H1 (cell line): ENCODE measurements at regions not wholly inside any gene's neighbourhood (a gene's known extent, or its start where the extent isn't known, plus 50 kb on each side); places are given as distances from the start of the nearest gene placed in this dataset.

ENCODE experiments used
- CTCF ChIA-PET: fragments of 300-600 bp; sonication (Branson Sonifier 250); formaldehyde crosslinking; loops from one replicate; lab custom pipeline; 2021; ENCODE audit not compliant: partially characterized antibody; lab: Charles Lee
- POLR2A ChIA-PET: fragments of 300-600 bp; sonication (Branson Sonifier 250); formaldehyde crosslinking; loops from one replicate; lab custom pipeline; 2021; ENCODE audit warnings: inconsistent platforms; ENCODE audit not compliant: partially characterized antibody; lab: Charles Lee
- DNase-seq, 2 experiments: peaks; one replicate each; pipeline versions ENCODE4 v3.0.0 to v3.0.0-alpha.2; 2010 to 2022; ENCODE audit warnings: low spot score in 2 of 2, low read depth in 1 of 2, mixed read lengths in 1 of 2
- FAIRE-seq: peaks from 2 replicates; lab custom pipeline; 2011; peaks lifted over from hg19 to GRCh38; lab: Jason Lieb, UNC
- H2AFZ ChIP-seq: 2 replicates; pipeline ENCODE4 v1.8.1; 2012; ENCODE audit warnings: low read length, inconsistent platforms
- H2AK5ac ChIP-seq: 2 replicates; pipeline ENCODE4 v1.6.1; 2013; ENCODE audit warnings: low read depth, low read length
- H2BK120ac ChIP-seq: replicated peaks from 2 replicates; pipeline ENCODE3; 2013; ENCODE audit warnings: low read depth, low read length, inconsistent platforms
- H2BK12ac ChIP-seq: 2 replicates; pipeline ENCODE4 v1.6.1; 2013; ENCODE audit warnings: low read depth, low read length
- H2BK15ac ChIP-seq: 2 replicates; pipeline ENCODE4 v1.6.1; 2013; ENCODE audit warnings: low read length
- H2BK20ac ChIP-seq: 2 replicates; pipeline ENCODE4 v1.6.1; 2013; ENCODE audit warnings: low read length
- H2BK5ac ChIP-seq: 2 replicates; pipeline ENCODE4 v1.6.1; 2013; ENCODE audit warnings: low read depth, low read length
- H3K14ac ChIP-seq: 2 replicates; pipeline ENCODE4 v1.6.1; 2013; ENCODE audit warnings: inconsistent platforms; ENCODE audit not compliant: insufficient read length
- H3K18ac ChIP-seq: 2 replicates; pipeline ENCODE4 v1.6.1; 2013; ENCODE audit warnings: low read length; ENCODE audit errors: extremely low read depth
- H3K23ac ChIP-seq: 2 replicates; pipeline ENCODE4 v1.6.1; 2013; ENCODE audit warnings: inconsistent platforms; ENCODE audit not compliant: insufficient read length
- H3K23me2 ChIP-seq: 2 replicates; pipeline ENCODE4 v1.6.1; 2013; ENCODE audit warnings: low read depth, low read length
- H3K27ac ChIP-seq: 2 replicates; pipeline ENCODE4 v1.6.1; 2011; ENCODE audit warnings: low read depth, low read length, inconsistent platforms
- H3K27me3 ChIP-seq, 4 experiments: replicated peaks in 1 of 4; 1 replicate in 1 of 4; 2 replicates in 3 of 4; pipeline versions ENCODE4 v1.6.1 to v1.8.1; 2011 to 2013; ENCODE audit warnings: low read length in 3 of 4, mild to moderate bottlenecking in 3 of 4, inconsistent platforms in 2 of 4, mixed read lengths in 2 of 4, moderate library complexity in 1 of 4; ENCODE audit not compliant: control insufficient read depth in 3 of 4, insufficient read depth in 3 of 4; ENCODE audit errors: extremely low read depth in 1 of 4
- H3K36me3 ChIP-seq, 4 experiments: 2 replicates each; pipeline versions ENCODE4 v1.6.1 to v1.8.1; 2011 to 2013; ENCODE audit warnings: mild to moderate bottlenecking in 4 of 4, low read length in 3 of 4, moderate library complexity in 2 of 4, control low read depth in 1 of 4, inconsistent platforms in 1 of 4; ENCODE audit not compliant: insufficient read depth in 4 of 4, control insufficient read depth in 2 of 4
- H3K4ac ChIP-seq: replicated peaks from 2 replicates; pipeline ENCODE3; 2013; ENCODE audit warnings: low read length, low read depth, mixed read lengths, inconsistent platforms; ENCODE audit not compliant: insufficient read length
- H3K4me1 ChIP-seq, 4 experiments: replicated peaks in 1 of 4; 1 replicate in 1 of 4; 2 replicates in 3 of 4; pipeline versions ENCODE4 v1.6.1 to v1.8.1; 2011 to 2013; ENCODE audit warnings: low read length in 3 of 4, inconsistent platforms in 2 of 4, mixed read lengths in 1 of 4; ENCODE audit not compliant: insufficient read depth in 4 of 4, control insufficient read depth in 3 of 4
- H3K4me2 ChIP-seq, 2 experiments: 2 replicates each; pipeline versions ENCODE4 v1.6.1 to v1.8.1; 2011 to 2013; ENCODE audit warnings: low read depth in 2 of 2, low read length in 2 of 2, control low read depth in 1 of 2, inconsistent platforms in 1 of 2, mild to moderate bottlenecking in 1 of 2; ENCODE audit not compliant: insufficient read depth in 1 of 2
- H3K4me3 ChIP-seq, 4 experiments: fragments of 200-600, 300-600 bp in 1 of 4; sonication (generic), shearing (Covaris generic), sonication (Bioruptor Twin) in 1 of 4; 2 replicates each; pipeline versions ENCODE4 v1.5.1 to v1.8.1; 2011 to 2016; ENCODE audit warnings: low read length in 4 of 4, low read depth in 3 of 4, control low read depth in 2 of 4, inconsistent platforms in 2 of 4, mild to moderate bottlenecking in 2 of 4, mixed read lengths in 1 of 4, moderate library complexity in 1 of 4; ENCODE audit not compliant: insufficient read depth in 2 of 4; ENCODE audit errors: extremely low read depth in 1 of 4
- H3K56ac ChIP-seq: replicated peaks from 2 replicates; pipeline ENCODE3; 2013; ENCODE audit warnings: low read depth, mild to moderate bottlenecking, mixed read lengths, low read length, inconsistent platforms; ENCODE audit not compliant: insufficient read length
- H3K79me1 ChIP-seq: 2 replicates; pipeline ENCODE4 v1.6.1; 2013; ENCODE audit warnings: low read depth, low read length, control low read depth
- H3K79me2 ChIP-seq, 2 experiments: 2 replicates each; pipeline versions ENCODE4 v1.6.1 to v1.8.1; 2012 to 2013; ENCODE audit warnings: low read length in 2 of 2, mild to moderate bottlenecking in 2 of 2, inconsistent platforms in 1 of 2; ENCODE audit not compliant: insufficient read depth in 2 of 2, control insufficient read depth in 1 of 2
- H3K9ac ChIP-seq, 4 experiments: replicated peaks in 1 of 4; 1 replicate in 1 of 4; 2 replicates in 3 of 4; pipeline versions ENCODE4 v1.6.1 to v1.8.1; 2011 to 2013; ENCODE audit warnings: low read depth in 3 of 4, low read length in 3 of 4, control low read depth in 2 of 4, mild to moderate bottlenecking in 2 of 4, moderate library complexity in 2 of 4, inconsistent platforms in 1 of 4; ENCODE audit errors: extremely low read depth in 1 of 4
- H3K9me3 ChIP-seq, 2 experiments: 2 replicates each; pipeline versions ENCODE4 v1.6.1 to v1.8.1; 2012 to 2013; ENCODE audit warnings: mild to moderate bottlenecking in 2 of 2, moderate library complexity in 2 of 2, control low read depth in 1 of 2, inconsistent platforms in 1 of 2, low read depth in 1 of 2, low read length in 1 of 2, mixed read lengths in 1 of 2; ENCODE audit not compliant: insufficient read depth in 2 of 2
- H4K20me1 ChIP-seq, 2 experiments: replicated peaks in 1 of 2; 2 replicates each; pipeline versions ENCODE3 to v1.8.1; 2011 to 2013; ENCODE audit warnings: inconsistent platforms in 2 of 2, low read length in 2 of 2, mild to moderate bottlenecking in 1 of 2; ENCODE audit not compliant: insufficient read depth in 2 of 2, control insufficient read depth in 1 of 2
- H4K5ac ChIP-seq: 2 replicates; pipeline ENCODE4 v1.6.1; 2013; ENCODE audit warnings: low read length, low read depth, mixed read lengths, inconsistent platforms; ENCODE audit not compliant: insufficient read length
- H4K8ac ChIP-seq: 2 replicates; pipeline ENCODE4 v1.8.0; 2013; ENCODE audit warnings: mild to moderate bottlenecking, moderate library complexity, low read length, inconsistent platforms; ENCODE audit not compliant: insufficient read depth; ENCODE audit errors: extremely low read depth
- H4K91ac ChIP-seq: replicated peaks from 2 replicates; pipeline ENCODE3; 2013; ENCODE audit warnings: low read length, mixed read lengths, inconsistent platforms; ENCODE audit not compliant: insufficient read length
- ATF3 ChIP-seq: IDR thresholded peaks from 2 replicates; pipeline ENCODE4 v1.6.1; 2011; ENCODE audit warnings: low read depth, mild to moderate bottlenecking, low read length; ENCODE audit not compliant: insufficient read depth
- EGR1 ChIP-seq: IDR thresholded peaks from 2 replicates; pipeline ENCODE4 v1.6.1; 2011; ENCODE audit warnings: low read depth, low read length, borderline replicate concordance
- EZH2 ChIP-seq: fragments of 200-600 bp; sonication (generic); IDR thresholded peaks from 2 replicates; pipeline ENCODE4 v1.7.1; 2012; ENCODE audit warnings: low read depth, mild to moderate bottlenecking, moderate library complexity, low read length, inconsistent platforms; ENCODE audit not compliant: severe bottlenecking
- FOSL1 ChIP-seq: IDR thresholded peaks from 2 replicates; pipeline ENCODE4 v1.6.1; 2011; ENCODE audit warnings: mild to moderate bottlenecking, low read depth, low read length, moderate library complexity; ENCODE audit not compliant: insufficient read depth
- GABPA ChIP-seq: IDR thresholded peaks from 2 replicates; pipeline ENCODE4 v1.6.1; 2011; ENCODE audit warnings: mild to moderate bottlenecking, low read length, moderate library complexity, borderline replicate concordance; ENCODE audit not compliant: insufficient read depth
- KDM1A ChIP-seq: fragments of 200-600, 300-600 bp; sonication (generic); IDR thresholded peaks from 2 replicates; pipeline ENCODE4 v1.7.1; 2016; ENCODE audit warnings: mild to moderate bottlenecking, low read length, borderline replicate concordance
- KDM5A ChIP-seq: fragments of 200-600 bp; IDR thresholded peaks from 2 replicates; pipeline ENCODE4 v1.7.1; 2012; ENCODE audit warnings: mild to moderate bottlenecking, low read length, inconsistent platforms, mixed read lengths
- POLR2AphosphoS5 ChIP-seq: IDR thresholded peaks from 2 replicates; pipeline ENCODE4 v1.6.1; 2011; ENCODE audit warnings: low read depth, low read length
- SIX5 ChIP-seq: IDR thresholded peaks from 2 replicates; pipeline ENCODE4 v1.6.1; 2011; ENCODE audit warnings: mild to moderate bottlenecking, low read depth, low read length
- SP4 ChIP-seq: IDR thresholded peaks from 2 replicates; pipeline ENCODE4 v1.6.1; 2012; ENCODE audit warnings: low read length, inconsistent platforms
- SUZ12 ChIP-seq: fragments of 200-600 bp; sonication (generic); IDR thresholded peaks from 2 replicates; pipeline ENCODE4 v1.6.1; 2012; ENCODE audit warnings: mild to moderate bottlenecking, inconsistent platforms, low read length, moderate library complexity, mixed read lengths
- TAF7 ChIP-seq: optimal IDR thresholded peaks from 2 replicates; pipeline ENCODE3; 2011; ENCODE audit warnings: low read depth, mild to moderate bottlenecking, inconsistent platforms, low read length, moderate library complexity, borderline replicate concordance
- WGBS, 2 experiments: shearing (Covaris generic) in 1 of 2; methylation state at CpG; one replicate each; pipeline versions ENCODE4 v1.1.6 to v1.1.7; 2013 to 2015; ENCODE audit warnings: low lambda C conversion rate in 2 of 2, mixed read lengths in 2 of 2, inconsistent platforms in 1 of 2, low coverage in 1 of 2, missing lambda C conversion rate in 1 of 2; ENCODE audit not compliant: insufficient replicate concordance in 2 of 2, insufficient coverage in 1 of 2, insufficient read length in 1 of 2; ENCODE audit errors: extremely low coverage in 1 of 2, missing lambda C conversion rate in 1 of 2; 5-methylcytosine and 5-hydroxymethylcytosine counted together

DNA sequence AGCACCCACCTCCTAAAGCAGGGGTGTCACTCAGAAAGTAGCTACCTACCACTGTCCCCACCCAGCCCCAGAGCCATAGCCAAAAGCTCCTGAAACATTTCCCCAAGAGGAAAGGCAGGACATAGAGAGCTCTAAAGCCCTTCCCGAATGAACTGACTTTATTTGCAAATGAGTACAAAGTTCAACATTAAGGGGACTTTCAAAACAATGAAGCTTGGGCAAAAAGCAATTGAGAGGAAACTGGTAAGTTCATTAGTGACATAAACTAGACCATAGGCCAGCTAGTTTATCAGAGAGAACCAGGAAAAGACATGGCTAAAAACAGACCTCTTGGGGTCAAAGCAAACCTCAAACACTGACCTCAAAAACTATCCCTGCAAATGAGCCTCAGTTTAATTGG is 72.7 kb downstream of the IGLL5 start:
- Histone ChIP-seq H3K18ac (no peak overlapping the region), H3K9me3 (peaks cover 0 to 3% of the 10 kb centered on the region in 2 experiments; a peak in 1 of 4 replicates), H3K79me2 (no peaks in the 10 kb centered on the region), H2BK5ac (no peak overlapping the region), H2BK15ac (no peak overlapping the region), H2AFZ (no peak overlapping the region), H2BK20ac (no peak overlapping the region), H3K36me3 (no peaks in the 10 kb centered on the region), H3K9ac (no peak overlapping the region), H3K23ac (no peak overlapping the region), H3K27ac (no peak overlapping the region), H3K4me2 (no peak overlapping the region), H4K91ac (no peak overlapping the region), H3K4me3 (no peak overlapping the region), H2BK120ac (no peak overlapping the region), H2BK12ac (no peak overlapping the region), H3K23me2 (no peaks in the 10 kb centered on the region), H3K4me1 (0 out of 7 replicates have a peak, but pooled peaks cover 0 to 4% (median under 1%) of the 10 kb centered on the region in 4 experiments), H3K4ac (no peak overlapping the region), H2AK5ac (no peak overlapping the region), H3K27me3 (peaks cover 0 to 12% (median under 1%) of the 10 kb centered on the region in 4 experiments; a peak in 2 of 7 replicates), H3K56ac (no peak overlapping the region), H4K20me1 (no peaks in the 10 kb centered on the region), H3K14ac (no peak overlapping the region), H4K5ac (no peak overlapping the region), H4K8ac (no peak overlapping the region), H3K79me1 (no peaks in the 10 kb centered on the region)
- WGBS, 2 experiments = 94% methylated on average over 1 of the region's 1 CpG; no CpG with 5 or more reads in 1 of the 2 experiments
- TF ChIP-seq POLR2AphosphoS5 (no peak), GABPA (no peak), ATF3 (no peak), SP4 (no peak), SUZ12 (no peak), EZH2 (no peak), SIX5 (no peak), KDM1A (no peak), KDM5A (no peak), EGR1 (no peak), TAF7 (no peak), FOSL1 (no peak)
- DNase-seq = no peak
- ChIA-PET POLR2A (no interaction called here), CTCF (interaction anchor here (0.6 to 8.7 kb wide), 28 partner anchors 13 to 538 kb away, joined by 3 to 384 read pairs (median 5); partner anchors contain the start of gene RSPH14)
- no peak for FAIRE-seq
